ENCODE measurements at regions not wholly inside any gene's neighbourhood (a gene's known extent, or its start where the extent isn't known, plus 50 kb on each side); places are given as distances from the start of the nearest gene placed in this dataset.

DNA sequence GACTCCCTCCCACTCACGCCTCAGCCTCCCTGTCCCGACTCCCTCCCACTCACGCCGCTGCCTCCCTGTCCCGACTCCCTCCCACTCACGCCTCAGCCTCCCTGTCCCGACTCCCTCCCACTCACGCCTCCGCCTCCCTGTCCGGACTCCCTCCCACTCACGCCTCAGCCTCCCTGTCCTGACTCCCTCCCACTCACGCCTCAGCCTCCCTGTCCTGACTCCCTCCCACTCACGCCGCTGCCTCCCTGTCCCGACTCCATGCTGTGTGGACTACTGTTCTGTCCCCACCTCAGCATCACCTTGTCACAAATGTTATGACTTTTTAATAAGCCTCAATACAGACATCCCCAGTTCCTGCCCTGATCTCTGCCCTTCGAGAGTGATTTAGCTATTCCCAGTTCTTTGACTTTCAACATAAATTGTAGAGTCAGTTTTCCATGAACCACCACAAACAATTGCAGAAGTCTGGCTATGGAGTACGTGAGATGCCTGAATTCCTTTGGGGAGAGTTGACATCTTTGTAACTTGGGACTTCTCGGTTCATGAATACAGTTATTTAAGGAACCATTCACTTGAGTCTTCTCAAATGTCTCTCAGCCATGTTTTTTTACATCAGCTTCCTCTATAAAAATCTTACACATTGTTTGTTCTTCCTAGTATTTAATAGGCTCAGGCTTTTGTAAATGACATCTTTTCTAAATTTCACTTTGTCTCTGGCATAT is 71.9 kb downstream of the FOXL3 start:
- no peak for DNase-seq (ENCODE audit: low spot score)
- peak overlapping the region; percentile 74 for H3K4me3 Mint-ChIP-seq
- no peaks in the 10 kb centered on the region for H3K27me3 Mint-ChIP-seq (ENCODE audit: low read depth)
- peak overlapping the region; percentile 91 for H3K27ac Mint-ChIP-seq
- H3K4me1 Mint-ChIP-seq (ENCODE audit: low read depth): peaks cover 40% of the 10 kb centered on the region
- H3K9me3 Mint-ChIP-seq: peaks cover 11% of the 10 kb centered on the region
- H3K36me3 Mint-ChIP-seq (ENCODE audit: low read depth): peaks cover 7% of the 10 kb centered on the region

DNA sequence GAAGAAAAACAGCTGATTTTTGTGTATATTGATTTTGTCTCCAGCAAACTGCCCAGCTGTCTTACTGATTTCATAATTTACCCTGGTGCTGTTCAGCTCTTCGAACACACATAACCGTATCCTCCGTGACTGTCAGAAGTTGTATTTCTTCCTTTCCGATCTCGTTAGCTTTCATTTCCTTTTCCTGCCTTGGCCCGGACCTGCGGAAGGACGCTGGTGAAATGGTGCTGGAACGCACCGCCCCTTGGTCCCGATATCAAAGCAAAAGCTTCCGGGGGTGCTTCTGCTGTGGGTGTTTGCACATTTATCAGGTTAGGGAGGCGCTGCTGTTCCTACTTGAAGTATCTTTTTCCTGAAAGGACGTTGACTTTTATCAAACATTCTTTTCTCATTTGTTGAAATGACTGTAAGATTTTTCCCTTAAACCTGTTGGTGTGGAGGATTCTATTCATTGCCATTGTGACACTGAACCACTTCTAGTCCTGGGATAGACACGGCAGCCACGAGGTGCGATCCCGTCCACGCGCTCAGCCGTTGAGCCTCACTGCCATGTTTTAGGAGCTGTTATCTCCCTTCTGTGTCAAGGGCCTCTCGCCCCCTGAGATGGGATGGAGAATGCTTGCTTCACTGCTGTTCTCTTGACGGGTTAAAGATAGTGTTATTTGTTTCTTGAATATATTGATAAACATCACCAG is 72.6 kb downstream of the FOXL3 start:
- H3K27me3 Mint-ChIP-seq (ENCODE audit: low read depth): no peaks in the 10 kb centered on the region
- peak overlapping the region; percentile 91 for H3K27ac Mint-ChIP-seq
- H3K4me1 Mint-ChIP-seq (ENCODE audit: low read depth): peaks cover 42% of the 10 kb centered on the region

GRCh38 chr7:363626-364025 is 73.7 kb downstream of the FOXL3 start:
- H3K4me1 Mint-ChIP-seq (ENCODE audit: low read depth): peaks cover 42% of the 10 kb centered on the region
- peaks cover 7% of the 10 kb centered on the region for H3K36me3 Mint-ChIP-seq (ENCODE audit: low read depth)
- peak overlapping the region; percentile 17 for H3K4me3 Mint-ChIP-seq
- peaks cover 8% of the 10 kb centered on the region for H3K9me3 Mint-ChIP-seq
- H3K27ac Mint-ChIP-seq: peak overlapping the region; percentile 19
- no peaks in the 10 kb centered on the region for H3K27me3 Mint-ChIP-seq (ENCODE audit: low read depth)
- no peak for DNase-seq (ENCODE audit: low spot score)

More for the DNA sequence above, 72.6 kb downstream of the FOXL3 start:
- peak overlapping the region; percentile 74 for H3K4me3 Mint-ChIP-seq
- peak; percentile 23 for DNase-seq (ENCODE audit: low spot score)
- H3K9me3 Mint-ChIP-seq: peaks cover 11% of the 10 kb centered on the region
- peaks cover 7% of the 10 kb centered on the region for H3K36me3 Mint-ChIP-seq (ENCODE audit: low read depth)

GRCh38 chr7:364536-364935 is 74.6 kb downstream of the FOXL3 start:
- Mint-ChIP-seq H3K9me3 (peaks cover 4% of the 10 kb centered on the region), H3K4me3 (no peak overlapping the region)

GRCh38 chr7:365593-365992 is 75.6 kb downstream of the FOXL3 start:
- Mint-ChIP-seq H3K36me3 (ENCODE audit: low read depth) (peaks cover 7% of the 10 kb centered on the region), H3K27ac (no peak overlapping the region), H3K4me1 (ENCODE audit: low read depth) (peaks cover 37% of the 10 kb centered on the region), H3K9me3 (peaks cover 4% of the 10 kb centered on the region), H3K27me3 (ENCODE audit: low read depth) (no peaks in the 10 kb centered on the region), H3K4me3 (peak overlapping the region; percentile 43)
- DNase-seq (ENCODE audit: low spot score): no peak

More at GRCh38 chr7:364536-364935, 74.6 kb downstream of the FOXL3 start:
- Mint-ChIP-seq H3K27ac (no peak overlapping the region), H3K4me1 (ENCODE audit: low read depth) (peaks cover 42% of the 10 kb centered on the region), H3K36me3 (ENCODE audit: low read depth) (peaks cover 7% of the 10 kb centered on the region), H3K27me3 (ENCODE audit: low read depth) (no peaks in the 10 kb centered on the region)
- DNase-seq (ENCODE audit: low spot score): no peak

DNA sequence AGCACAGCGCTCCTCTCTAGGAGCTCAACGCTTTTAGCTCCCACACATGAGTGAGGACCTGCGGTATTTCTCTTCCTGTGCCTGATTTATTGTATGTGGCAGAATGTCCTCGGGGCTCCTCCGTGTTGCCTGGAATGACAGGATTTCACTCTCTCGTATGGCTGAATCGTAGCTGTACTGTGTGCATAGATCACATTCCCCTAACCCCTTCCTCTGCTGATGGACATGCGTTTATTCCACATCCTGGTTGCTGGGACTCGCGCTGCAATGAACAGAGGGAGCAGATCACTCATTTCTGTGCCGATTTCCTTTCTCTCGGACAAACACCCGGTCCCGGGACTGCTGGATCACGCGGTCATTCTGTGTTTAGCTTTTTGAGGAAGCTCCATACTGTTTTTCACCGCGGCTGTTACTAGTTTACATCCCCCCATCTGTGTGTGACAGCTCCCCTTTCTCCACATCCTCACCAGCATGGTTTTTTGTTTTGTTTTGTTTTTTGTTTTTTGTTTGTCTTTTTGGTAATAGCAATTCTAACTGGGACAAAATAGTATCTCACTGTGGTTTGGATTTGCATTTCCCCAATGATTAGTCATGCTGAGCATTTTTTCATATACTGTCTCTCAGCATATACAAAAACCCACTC is 76.3 kb downstream of the FOXL3 start:
- Mint-ChIP-seq H3K4me1 (ENCODE audit: low read depth) (peaks cover 32% of the 10 kb centered on the region), H3K4me3 (peak overlapping the region; percentile 43), H3K27ac (peak overlapping the region; percentile 21)

DNA sequence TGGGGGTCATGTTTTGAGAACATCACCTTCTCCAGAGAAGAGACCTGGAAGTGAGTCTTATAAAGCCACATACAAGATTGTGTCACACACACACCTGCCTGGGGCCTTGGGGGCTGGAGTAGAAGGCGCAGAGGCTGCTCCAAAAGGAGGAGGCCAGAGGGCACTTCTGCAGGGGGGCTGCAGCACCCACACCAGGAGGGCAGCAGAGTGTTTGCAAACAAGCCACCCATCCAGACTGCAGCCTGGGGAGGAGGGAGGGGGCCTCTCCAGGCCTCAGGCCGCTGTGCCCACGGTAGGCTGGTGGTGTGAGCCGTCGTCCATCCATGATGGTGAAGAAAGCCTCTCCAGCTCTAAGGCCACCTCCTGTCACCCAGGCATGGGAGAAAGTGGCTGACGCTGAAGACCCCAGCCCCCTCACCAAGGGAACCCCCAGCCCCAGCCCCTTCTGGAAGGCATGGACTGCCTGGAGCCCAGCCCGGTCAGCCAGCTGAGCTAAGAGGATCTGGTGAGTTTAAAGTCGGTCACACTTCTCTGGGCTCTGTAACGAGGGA is 77.5 kb downstream of the FOXL3 start:
- H3K27me3 Mint-ChIP-seq (ENCODE audit: low read depth): no peaks in the 10 kb centered on the region
- peaks cover 2% of the 10 kb centered on the region for H3K9me3 Mint-ChIP-seq
- DNase-seq (ENCODE audit: low spot score): no peak
- peaks cover under 1% of the 10 kb centered on the region for H3K36me3 Mint-ChIP-seq (ENCODE audit: low read depth)
- H3K4me3 Mint-ChIP-seq: no peak overlapping the region
- H3K27ac Mint-ChIP-seq: no peak overlapping the region
- H3K4me1 Mint-ChIP-seq (ENCODE audit: low read depth): peaks cover 25% of the 10 kb centered on the region

More for the DNA sequence above, 76.3 kb downstream of the FOXL3 start:
- Mint-ChIP-seq H3K27me3 (ENCODE audit: low read depth) (no peaks in the 10 kb centered on the region), H3K36me3 (ENCODE audit: low read depth) (peaks cover 7% of the 10 kb centered on the region), H3K9me3 (peaks cover 4% of the 10 kb centered on the region)
- DNase-seq (ENCODE audit: low spot score): no peak

GRCh38 chr7:368651-369475 is 78.9 kb downstream of the FOXL3 start:
- Mint-ChIP-seq H3K27ac (no peak overlapping the region), H3K4me1 (ENCODE audit: low read depth) (peaks cover 13% of the 10 kb centered on the region), H3K27me3 (ENCODE audit: low read depth) (no peaks in the 10 kb centered on the region), H3K4me3 (no peak overlapping the region), H3K36me3 (ENCODE audit: low read depth) (no peaks in the 10 kb centered on the region), H3K9me3 (no peaks in the 10 kb centered on the region)
- DNase-seq (ENCODE audit: low spot score): no peak

- Mint-ChIP-seq H3K36me3 (ENCODE audit: low read depth) (no peaks in the 10 kb centered on the region), H3K4me3 (no peak overlapping the region), H3K27me3 (ENCODE audit: low read depth) (no peaks in the 10 kb centered on the region), H3K9me3 (no peaks in the 10 kb centered on the region), H3K27ac (no peak overlapping the region), H3K4me1 (ENCODE audit: low read depth) (peaks cover 12% of the 10 kb centered on the region)
- no peak for DNase-seq (ENCODE audit: low spot score)
Observed at GRCh38 chr7:369476-370258, 79.7 kb downstream of the FOXL3 start.

DNA sequence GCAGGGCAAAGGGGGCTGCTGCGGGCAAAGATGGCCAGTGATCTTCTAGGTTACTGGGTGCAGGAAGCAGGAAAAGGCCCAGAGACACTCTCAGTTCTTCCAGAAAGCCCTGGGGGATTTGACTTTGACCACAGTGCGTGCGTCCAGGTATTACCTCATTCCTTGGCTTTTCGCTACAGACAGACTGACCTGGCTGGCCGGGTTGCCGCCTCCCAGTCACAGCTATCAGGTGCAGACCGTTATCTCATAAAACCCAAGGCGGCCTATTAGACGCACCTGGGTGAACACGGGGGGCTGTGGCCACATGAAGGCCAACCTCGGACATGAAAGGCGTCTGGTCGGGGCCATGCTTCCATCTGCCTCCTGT is 80.3 kb downstream of the FOXL3 start:
- no peak for DNase-seq (ENCODE audit: low spot score)
- Mint-ChIP-seq H3K27ac (no peak overlapping the region), H3K9me3 (no peaks in the 10 kb centered on the region), H3K4me1 (ENCODE audit: low read depth) (peaks cover 12% of the 10 kb centered on the region), H3K4me3 (no peak overlapping the region), H3K27me3 (ENCODE audit: low read depth) (no peaks in the 10 kb centered on the region), H3K36me3 (ENCODE audit: low read depth) (no peaks in the 10 kb centered on the region)

- H3K27me3 Mint-ChIP-seq (ENCODE audit: low read depth): no peaks in the 10 kb centered on the region
- DNase-seq (ENCODE audit: low spot score): no peak
- H3K36me3 Mint-ChIP-seq (ENCODE audit: low read depth): no peaks in the 10 kb centered on the region
- no peaks in the 10 kb centered on the region for H3K9me3 Mint-ChIP-seq
- H3K4me3 Mint-ChIP-seq: no peak overlapping the region
- peaks cover 12% of the 10 kb centered on the region for H3K4me1 Mint-ChIP-seq (ENCODE audit: low read depth)
- H3K27ac Mint-ChIP-seq: no peak overlapping the region
Observed at GRCh38 chr7:370775-371118, 80.8 kb downstream of the FOXL3 start.

- H3K9me3 Mint-ChIP-seq: no peaks in the 10 kb centered on the region
Observed at GRCh38 chr7:371119-371778, 81.3 kb downstream of the FOXL3 start.

More at GRCh38 chr7:371119-371778, 81.3 kb downstream of the FOXL3 start:
- H3K36me3 Mint-ChIP-seq (ENCODE audit: low read depth): no peaks in the 10 kb centered on the region
- H3K4me3 Mint-ChIP-seq: no peak overlapping the region
- peaks cover 8% of the 10 kb centered on the region for H3K4me1 Mint-ChIP-seq (ENCODE audit: low read depth)
- no peaks in the 10 kb centered on the region for H3K27me3 Mint-ChIP-seq (ENCODE audit: low read depth)
- DNase-seq (ENCODE audit: low spot score): no peak
- no peak overlapping the region for H3K27ac Mint-ChIP-seq
